Lower lobe of right lung (tissue), 2 donors: ENCODE measurements at regions not wholly inside any gene's neighbourhood (a gene's known extent, or its start where the extent isn't known, plus 50 kb on each side); places are given as distances from the start of the nearest gene placed in this dataset.

Source experiments
- ATAC-seq, 2 donors: fragments of 200-7000 bp; cut with Tn5 transposase; one replicate each; pipeline ENCODE4 v1.9.1; 2020 to 2022; ENCODE audit warnings: mild to moderate bottlenecking in 2 of 2, moderate library complexity in 2 of 2
- DNase-seq: peaks from one replicate; pipeline ENCODE4 v3.0.0-alpha.2; 2020
- H3K27ac ChIP-seq: fragments of 200-600 bp; one replicate; pipeline ENCODE4 v1.8.0; 2022
- H3K27me3 ChIP-seq: fragments of 200-600 bp; one replicate; pipeline ENCODE4 v1.8.0; 2022; ENCODE audit warnings: low read depth
- H3K36me3 ChIP-seq: fragments of 200-600 bp; one replicate; pipeline ENCODE4 v1.8.0; 2022; ENCODE audit warnings: mild to moderate bottlenecking
- H3K4me1 ChIP-seq: fragments of 200-600 bp; one replicate; pipeline ENCODE4 v1.8.0; 2022
- H3K4me3 ChIP-seq: fragments of 200-600 bp; one replicate; pipeline ENCODE4 v1.8.0; 2022; ENCODE audit warnings: mild to moderate bottlenecking
- H3K9me3 ChIP-seq: fragments of 200-600 bp; one replicate; pipeline ENCODE4 v1.8.0; 2022
- CTCF ChIP-seq: fragments of 200-600 bp; IDR thresholded peaks from one replicate; pipeline ENCODE4 v1.8.0; 2022; ENCODE audit warnings: antibody characterized with exemption, mild to moderate bottlenecking
- intact Hi-C: fragments of 100-400 bp; cut with DNase I; formaldehyde crosslinking; loops from one replicate; pipeline ENCODE4 v1.11.0; 2022
- donor health status: DM: no; HTN: yes; CAD: no; lungs with severe emphysema.

GRCh38 chr12:113758165-113758924 lies 207.8 kb downstream of the RBM19 start:
- no peak overlapping the region for H3K27ac ChIP-seq
- no peaks in the 10 kb centered on the region for H3K36me3 ChIP-seq
- no peaks in the 10 kb centered on the region for H3K9me3 ChIP-seq
- DNase-seq (no peak), ATAC-seq (no peak)
- no peak for TF ChIP-seq CTCF
- intact Hi-C loops: no loop called here
- H3K4me1 ChIP-seq: no peaks in the 10 kb centered on the region
- no peak overlapping the region for H3K4me3 ChIP-seq
- peaks cover 34% of the 10 kb centered on the region for H3K27me3 ChIP-seq

- peak in 1 of 2 donors; percentile 26 for ATAC-seq
- Histone ChIP-seq H3K4me3 (no peak overlapping the region), H3K9me3 (no peaks in the 10 kb centered on the region), H3K36me3 (no peaks in the 10 kb centered on the region), H3K4me1 (no peaks in the 10 kb centered on the region), H3K27me3 (peaks cover 25% of the 10 kb centered on the region), H3K27ac (no peak overlapping the region)
- no peak for DNase-seq
- intact Hi-C loops: no loop called here
- TF ChIP-seq CTCF: no peak
Measured at GRCh38 chr12:113757221-113758002, 208.7 kb downstream of the RBM19 start.

GRCh38 chr12:113756609-113757008 lies 209.5 kb downstream of the RBM19 start:
- no peak overlapping the region for H3K27ac ChIP-seq
- H3K4me1 ChIP-seq: no peaks in the 10 kb centered on the region
- peaks cover 32% of the 10 kb centered on the region for H3K27me3 ChIP-seq
- no peak for ATAC-seq
- no peak for DNase-seq
- intact Hi-C loops: no loop called here
- no peaks in the 10 kb centered on the region for H3K36me3 ChIP-seq
- no peak overlapping the region for H3K4me3 ChIP-seq
- no peaks in the 10 kb centered on the region for H3K9me3 ChIP-seq
- TF ChIP-seq CTCF: no peak

GRCh38 chr12:113755098-113755497 lies 211.0 kb downstream of the RBM19 start:
- Histone ChIP-seq H3K4me3 (no peak overlapping the region), H3K36me3 (no peaks in the 10 kb centered on the region), H3K27me3 (peaks cover 29% of the 10 kb centered on the region), H3K9me3 (no peaks in the 10 kb centered on the region), H3K4me1 (no peaks in the 10 kb centered on the region), H3K27ac (no peak overlapping the region)
- no peak for ATAC-seq
- no peak for DNase-seq
- intact Hi-C loops: no loop called here
- no peak for TF ChIP-seq CTCF

- Histone ChIP-seq H3K4me1 (no peaks in the 10 kb centered on the region), H3K27me3 (peaks cover 12% of the 10 kb centered on the region), H3K27ac (no peak overlapping the region), H3K4me3 (no peak overlapping the region), H3K36me3 (no peaks in the 10 kb centered on the region), H3K9me3 (no peaks in the 10 kb centered on the region)
- intact Hi-C loops: no loop called here
- ATAC-seq: no peak
- DNase-seq: no peak
- no peak for TF ChIP-seq CTCF
Measured at GRCh38 chr12:113751513-113751912, 214.6 kb downstream of the RBM19 start.
